Ovary (tissue), 7 donors: ENCODE measurements at regions not wholly inside any gene's neighbourhood (a gene's known extent, or its start where the extent isn't known, plus 50 kb on each side); places are given as distances from the start of the nearest gene placed in this dataset.

ENCODE experiments used
- DNase-seq, 5 donors: peaks; one replicate each; pipeline ENCODE4 v3.0.0-alpha.2; 2019 to 2020
- H3K27ac ChIP-seq, 2 donors: fragments of 200-600 bp; one replicate each; pipeline versions ENCODE4 v1.5.1 to v1.8.0; 2019 to 2022
- H3K27me3 ChIP-seq: fragments of 200-600 bp; one replicate; pipeline ENCODE4 v1.8.0; 2022
- H3K36me3 ChIP-seq: fragments of 200-600 bp; sonication (generic); one replicate; pipeline ENCODE4 v1.5.1; 2019
- H3K4me1 ChIP-seq: one replicate; pipeline ENCODE4 v1.8.1; 2013; ENCODE audit warnings: mild to moderate bottlenecking, moderate library complexity; ENCODE audit not compliant: insufficient read depth
- H3K4me3 ChIP-seq: fragments of 200-600 bp; sonication (generic); one replicate; pipeline ENCODE4 v1.5.1; 2017
- H3K9me3 ChIP-seq, 2 donors: fragments of 200-600 bp in 1 of 2; sonication (generic) in 1 of 2; one replicate each; pipeline versions ENCODE4 v1.5.1 to v1.8.1; 2013 to 2019; ENCODE audit warnings: mild to moderate bottlenecking in 1 of 2, moderate library complexity in 1 of 2
- EP300 ChIP-seq: sonication (generic); formaldehyde crosslinking; IDR thresholded peaks from one replicate; pipeline ENCODE4 v1.6.1; 2017; ENCODE audit warnings: antibody characterized with exemption
- POLR2A ChIP-seq: fragments of 450-650 bp; IDR thresholded peaks from one replicate; pipeline ENCODE4 v1.6.1; 2017; ENCODE audit warnings: antibody characterized with exemption, mild to moderate bottlenecking, moderate library complexity
- WGBS, 3 donors: extraction: QIAGEN DNeasy Blood & Tissue Kit in 1 of 3; methylation state at CpG; one replicate each; pipeline versions ENCODE4 v1.1.5 to v1.1.7; 2013 to 2017; 5-methylcytosine and 5-hydroxymethylcytosine counted together
- intact Hi-C, 4 donors: fragments of 100-400 bp; cut with DNase I; formaldehyde crosslinking; loops; one replicate each; pipeline versions ENCODE4 v1.11.0 to v1.15.1; 2022 to 2023
- TF ChIP-seq, protein P1 (sequence below), 3 donors: fragments of 450-650 bp in 2 of 3; fragments of 200-600 bp in 1 of 3; IDR thresholded peaks; one replicate each; pipeline versions ENCODE4 v1.5.1 to v1.8.0; 2016 to 2022; ENCODE audit warnings: antibody characterized with exemption in 3 of 3, mild to moderate bottlenecking in 1 of 3
- donor health status: DM: no; HTN: no; CAD: no; lungs with moderate emphysema.
- donor health status: DM: no; HTN: no; CAD: no.
- donor health status: Bipolar disorder and iron deficiency.
- donor health status: DM: no; HTN: no; CAD: no.
- donor health status: DM: yes; HTN: yes; CAD: no.

DNA sequence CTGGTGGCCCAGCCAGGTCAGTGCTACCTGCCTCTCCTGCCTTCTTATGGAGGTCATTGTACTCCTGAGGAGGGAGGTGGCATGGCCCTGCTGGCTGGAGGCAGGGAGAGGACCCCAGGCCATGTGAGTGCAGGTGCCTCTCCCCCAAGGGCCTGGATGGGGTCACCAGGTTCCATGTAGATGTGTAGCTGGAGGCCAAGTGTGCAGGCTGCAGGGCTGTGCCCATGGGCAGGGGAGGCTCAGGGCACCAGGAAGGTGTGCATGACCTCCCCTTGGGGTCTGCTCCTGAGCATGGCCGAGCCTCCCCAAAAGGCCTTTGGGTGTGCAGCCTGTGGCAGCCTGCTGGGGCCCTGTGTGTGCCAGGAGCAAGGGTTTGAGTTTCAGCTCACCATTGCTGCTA is 128.1 kb upstream of the HDAC4 start:
- intact Hi-C loops, result no loop called here
- WGBS, 3 donors, result 79 to 100% (median 82%) methylated on average over 1 of the region's 1 CpG
- Histone ChIP-seq H3K36me3 (no peaks in the 10 kb centered on the region), H3K27me3 (no peaks in the 10 kb centered on the region), H3K4me1 (peaks cover 2% of the 10 kb centered on the region), H3K27ac (no peak overlapping the region), H3K9me3 (no peaks in the 10 kb centered on the region), H3K4me3 (no peak overlapping the region)
- DNase-seq, result no peak
- TF ChIP-seq, protein P1, sequence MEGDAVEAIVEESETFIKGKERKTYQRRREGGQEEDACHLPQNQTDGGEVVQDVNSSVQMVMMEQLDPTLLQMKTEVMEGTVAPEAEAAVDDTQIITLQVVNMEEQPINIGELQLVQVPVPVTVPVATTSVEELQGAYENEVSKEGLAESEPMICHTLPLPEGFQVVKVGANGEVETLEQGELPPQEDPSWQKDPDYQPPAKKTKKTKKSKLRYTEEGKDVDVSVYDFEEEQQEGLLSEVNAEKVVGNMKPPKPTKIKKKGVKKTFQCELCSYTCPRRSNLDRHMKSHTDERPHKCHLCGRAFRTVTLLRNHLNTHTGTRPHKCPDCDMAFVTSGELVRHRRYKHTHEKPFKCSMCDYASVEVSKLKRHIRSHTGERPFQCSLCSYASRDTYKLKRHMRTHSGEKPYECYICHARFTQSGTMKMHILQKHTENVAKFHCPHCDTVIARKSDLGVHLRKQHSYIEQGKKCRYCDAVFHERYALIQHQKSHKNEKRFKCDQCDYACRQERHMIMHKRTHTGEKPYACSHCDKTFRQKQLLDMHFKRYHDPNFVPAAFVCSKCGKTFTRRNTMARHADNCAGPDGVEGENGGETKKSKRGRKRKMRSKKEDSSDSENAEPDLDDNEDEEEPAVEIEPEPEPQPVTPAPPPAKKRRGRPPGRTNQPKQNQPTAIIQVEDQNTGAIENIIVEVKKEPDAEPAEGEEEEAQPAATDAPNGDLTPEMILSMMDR (IDR thresholded peaks at IDR 0.05), result no peak
- no peak for TF ChIP-seq EP300
- TF ChIP-seq POLR2A, result no peak

DNA sequence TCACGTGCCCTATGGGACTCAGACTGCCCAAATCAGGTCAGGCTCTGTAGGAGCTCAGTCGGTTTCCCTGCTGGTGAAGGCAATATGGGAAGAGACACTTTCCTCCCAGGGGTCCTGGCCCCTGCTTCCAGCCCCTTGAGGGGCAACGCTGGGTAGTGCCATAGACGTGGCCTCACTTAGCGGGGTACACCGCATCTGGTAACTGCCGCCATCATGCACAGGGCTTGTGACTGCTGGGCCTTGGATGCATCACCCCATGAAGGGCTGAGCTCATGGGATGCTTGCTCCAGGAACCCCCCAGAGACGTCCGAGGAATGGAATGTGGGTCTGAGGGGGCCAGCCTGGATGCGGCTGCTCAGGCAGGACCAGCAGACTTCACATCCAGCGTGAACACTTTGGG is 127.3 kb upstream of the HDAC4 start:
- peaks cover 2% of the 10 kb centered on the region for H3K4me1 ChIP-seq
- no peak for DNase-seq
- no peak overlapping the region for H3K4me3 ChIP-seq
- TF ChIP-seq EP300 (no peak), POLR2A (no peak)
- TF ChIP-seq, protein P1 (IDR thresholded peaks at IDR 0.05), result no peak
- H3K27me3 ChIP-seq, result no peaks in the 10 kb centered on the region
- WGBS, 3 donors, result 84 to 91% (median 89%) methylated on average over 11 of the region's 11 CpGs
- no peak overlapping the region for H3K27ac ChIP-seq
- H3K36me3 ChIP-seq, result no peaks in the 10 kb centered on the region
- intact Hi-C loops, result no loop called here
- H3K9me3 ChIP-seq, result no peaks in the 10 kb centered on the region

DNA sequence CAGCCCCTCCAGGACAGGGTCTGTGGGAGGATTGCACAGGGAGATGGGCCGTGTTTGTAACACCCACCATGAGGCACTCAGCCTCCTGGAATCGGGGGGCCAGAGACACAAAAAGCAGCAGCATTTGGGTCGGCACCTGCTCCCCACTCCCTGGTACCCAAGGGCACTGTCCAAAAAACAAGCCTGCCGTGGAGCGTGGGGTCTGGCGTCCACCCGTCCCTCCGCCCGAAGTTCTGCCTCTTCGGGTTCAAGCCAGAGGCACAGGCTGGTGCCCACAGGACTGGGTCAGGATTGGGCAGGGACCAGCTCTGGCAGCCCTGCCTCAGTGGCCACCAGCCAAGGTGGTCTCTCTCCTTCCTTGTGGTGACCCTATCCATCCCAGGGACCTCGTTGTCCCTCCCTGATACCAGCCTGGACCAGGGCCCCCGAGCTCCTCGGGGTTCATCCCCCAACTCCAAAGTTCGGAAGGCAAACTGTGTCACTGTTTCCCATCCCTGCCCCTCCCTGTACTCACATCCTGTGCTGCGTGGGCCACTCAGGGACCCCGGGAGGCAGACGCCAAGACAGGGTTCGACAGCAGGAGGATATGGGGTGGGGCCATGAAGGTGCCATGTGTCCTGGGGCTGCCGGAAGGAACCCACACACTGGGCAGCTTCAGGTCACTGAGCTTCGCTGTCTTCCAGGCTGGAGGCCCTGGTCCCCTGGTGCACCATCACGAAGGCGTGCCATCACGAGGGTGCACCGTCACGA is 126.0 kb upstream of the HDAC4 start:
- intact Hi-C loops, result no loop called here

GRCh38 chr2:239526038-239526437 is 125.2 kb upstream of the HDAC4 start:
- Histone ChIP-seq H3K4me3 (no peak overlapping the region), H3K27ac (no peak overlapping the region), H3K4me1 (peaks cover 2% of the 10 kb centered on the region), H3K9me3 (no peaks in the 10 kb centered on the region), H3K36me3 (no peaks in the 10 kb centered on the region), H3K27me3 (no peaks in the 10 kb centered on the region)
- TF ChIP-seq, protein P1 (IDR thresholded peaks at IDR 0.05), result no peak
- no peak for TF ChIP-seq POLR2A
- TF ChIP-seq EP300, result no peak
- 60 to 77% (median 76%) methylated on average over 8 of the region's 8 CpGs for WGBS, 3 donors
- intact Hi-C loops, result no loop called here
- no peak for DNase-seq

More for the DNA sequence above, 126.0 kb upstream of the HDAC4 start:
- no peak for DNase-seq
- H3K27me3 ChIP-seq, result no peaks in the 10 kb centered on the region
- no peak overlapping the region for H3K27ac ChIP-seq
- peaks cover 2% of the 10 kb centered on the region for H3K4me1 ChIP-seq
- H3K4me3 ChIP-seq, result no peak overlapping the region
- no peaks in the 10 kb centered on the region for H3K9me3 ChIP-seq
- no peaks in the 10 kb centered on the region for H3K36me3 ChIP-seq
- TF ChIP-seq, protein P1 (IDR thresholded peaks at IDR 0.05), result no peak
- TF ChIP-seq EP300, result no peak
- no peak for TF ChIP-seq POLR2A
- WGBS, 3 donors, result 74 to 87% (median 85%) methylated on average over 25 of the region's 25 CpGs
